D341Med (cell line): ENCODE measurements at regions not wholly inside any gene's neighbourhood (a gene's known extent, or its start where the extent isn't known, plus 50 kb on each side); places are given as distances from the start of the nearest gene placed in this dataset.

Source experiments
- DNase-seq: peaks from one replicate; pipeline ENCODE4 v3.0.0; 2012; ENCODE audit warnings: low spot score

DNA sequence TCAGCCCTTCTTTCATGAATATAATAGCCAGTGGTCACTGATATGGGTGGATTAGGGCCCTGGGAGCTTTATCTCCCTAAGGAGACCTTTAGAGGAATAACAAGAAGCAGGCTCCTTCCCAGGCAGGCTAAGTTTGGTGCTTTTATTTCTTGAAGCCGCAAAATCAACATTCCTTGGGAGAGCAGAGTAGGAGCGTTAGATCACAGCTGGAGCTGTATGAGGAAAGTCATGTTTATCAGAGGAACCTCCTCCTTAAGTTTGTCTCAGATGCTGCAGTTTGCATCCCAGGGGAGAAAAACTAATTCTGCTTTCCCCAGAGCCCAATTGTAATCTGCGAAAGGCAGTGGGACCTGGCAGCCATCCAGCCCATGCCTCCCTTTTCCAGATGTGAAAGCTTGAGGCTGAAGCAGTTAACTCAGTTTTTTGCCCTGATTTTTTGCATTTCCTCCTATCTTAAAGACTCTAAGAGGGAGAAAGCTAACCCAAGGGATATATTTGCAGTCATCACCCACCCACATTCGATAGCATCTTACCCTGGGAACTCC is 186.0 kb upstream of the FRMPD4 start:
- no peak for DNase-seq

DNA sequence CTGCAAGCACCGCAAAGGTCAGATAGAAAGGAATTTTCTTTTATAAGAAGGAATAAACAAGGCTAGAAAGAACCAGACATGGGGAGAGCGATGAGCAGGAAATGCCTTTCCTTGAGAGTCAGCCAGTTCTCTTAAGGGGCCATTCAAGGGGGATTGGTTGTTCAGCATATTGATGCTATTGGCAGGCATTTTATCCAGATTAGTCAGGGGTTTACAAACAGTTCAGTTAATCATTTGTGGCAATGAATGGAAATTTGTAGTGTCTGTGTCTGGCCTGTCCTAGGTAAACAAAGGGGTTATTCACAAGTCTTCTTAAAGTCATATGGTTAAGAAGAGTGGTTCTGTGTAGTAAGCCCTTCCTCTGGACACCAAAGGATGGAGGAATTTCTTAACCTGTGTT is 184.7 kb upstream of the FRMPD4 start:
- no peak for DNase-seq

DNA sequence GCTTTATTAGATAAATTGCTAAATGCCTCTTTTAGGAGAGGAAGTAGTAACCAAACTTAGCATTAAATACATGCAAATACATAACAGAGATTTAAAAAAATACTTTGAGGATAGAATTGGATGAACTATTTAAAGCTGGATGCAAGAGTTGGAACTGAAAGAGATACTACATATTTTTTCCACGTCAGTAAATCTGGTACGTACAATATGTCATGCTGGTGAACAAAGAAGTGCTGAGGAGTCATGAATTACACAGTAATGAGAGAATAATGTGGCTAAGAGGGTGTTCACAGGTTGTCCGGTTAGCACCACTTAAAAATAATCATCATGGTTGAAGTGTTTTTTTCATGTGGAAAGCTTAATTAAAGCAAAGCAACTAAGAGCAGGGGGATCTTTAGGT is 184.1 kb upstream of the FRMPD4 start:
- DNase-seq = no peak

DNA sequence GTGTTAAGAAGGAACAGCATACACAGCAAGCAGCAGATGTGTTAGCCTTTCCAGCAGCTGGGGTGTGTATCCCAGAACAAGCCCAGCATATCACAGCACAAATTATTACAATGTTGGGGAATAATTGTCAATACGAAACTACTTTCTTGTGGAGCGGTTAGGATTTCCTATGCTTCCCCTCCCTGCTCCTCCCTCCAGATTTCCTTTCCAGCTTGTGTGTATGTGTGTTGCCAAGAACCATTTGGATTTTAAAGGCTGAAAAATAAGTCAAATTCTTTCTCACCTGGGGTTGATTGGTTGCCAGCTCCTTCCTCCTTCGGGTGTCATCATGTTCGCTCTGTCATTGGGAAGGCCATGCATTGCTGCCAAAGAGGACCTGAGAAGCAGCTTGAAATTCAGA is 178.2 kb upstream of the FRMPD4 start:
- DNase-seq = no peak

DNA sequence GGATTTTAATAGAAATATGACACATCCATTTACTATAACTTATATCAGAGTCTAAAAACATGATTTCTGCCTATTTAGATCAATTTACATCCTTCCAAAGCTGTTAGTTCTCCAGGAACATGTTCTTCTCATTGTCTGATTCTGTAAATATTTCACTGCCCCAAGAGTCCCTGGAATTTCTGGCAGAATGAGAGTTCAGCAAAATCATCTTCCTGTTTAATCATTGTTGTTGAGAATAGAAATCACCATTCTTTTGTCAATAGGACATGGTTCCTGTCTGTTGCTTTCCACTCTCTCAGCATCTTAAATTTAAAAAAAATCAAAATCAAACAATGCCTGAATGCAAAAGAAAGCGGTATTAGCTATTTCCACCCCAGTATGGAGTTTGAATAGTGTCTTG is 172.8 kb upstream of the FRMPD4 start:
- no peak for DNase-seq

DNA sequence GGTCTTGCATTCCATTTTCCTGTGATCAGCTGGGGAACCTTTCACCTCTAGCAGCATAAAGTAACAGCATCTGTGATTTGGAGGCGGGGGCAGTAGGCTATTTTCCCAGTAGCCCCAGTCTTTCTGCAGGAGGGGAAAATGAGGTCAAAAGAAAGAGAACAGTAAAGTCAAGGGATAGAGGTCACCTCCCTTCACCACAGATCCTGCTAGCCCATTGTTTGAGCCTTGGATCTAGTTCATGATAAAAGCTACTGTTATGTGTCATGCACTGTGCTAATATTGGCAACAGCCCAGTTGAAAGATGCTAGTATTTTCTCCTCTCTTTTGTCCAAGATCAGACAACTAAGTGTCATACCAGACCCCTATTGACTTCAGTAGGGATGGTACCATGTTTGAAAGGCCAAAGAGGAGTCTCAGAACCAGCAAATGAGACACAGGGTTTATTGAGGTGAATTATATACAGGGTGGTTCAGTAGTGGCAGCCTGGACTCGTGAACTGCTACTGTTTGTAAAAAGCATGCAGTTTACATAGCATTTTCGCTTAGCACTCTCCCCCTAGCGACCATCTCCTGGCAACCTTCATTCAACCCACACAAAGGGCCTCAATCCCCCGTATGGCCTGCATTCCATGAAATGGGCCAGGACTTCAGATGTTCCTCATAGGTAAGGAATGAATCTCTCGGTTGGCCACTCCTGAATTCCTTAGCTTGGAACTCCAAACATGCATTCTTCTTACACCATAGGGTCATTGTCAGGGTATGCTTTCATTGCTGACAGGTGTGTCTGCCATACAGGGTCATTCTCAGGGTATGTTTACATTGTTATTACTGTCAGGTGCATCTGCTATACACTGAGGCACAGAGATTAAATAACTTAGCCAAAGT is 170.0 kb upstream of the FRMPD4 start:
- no peak for DNase-seq

DNA sequence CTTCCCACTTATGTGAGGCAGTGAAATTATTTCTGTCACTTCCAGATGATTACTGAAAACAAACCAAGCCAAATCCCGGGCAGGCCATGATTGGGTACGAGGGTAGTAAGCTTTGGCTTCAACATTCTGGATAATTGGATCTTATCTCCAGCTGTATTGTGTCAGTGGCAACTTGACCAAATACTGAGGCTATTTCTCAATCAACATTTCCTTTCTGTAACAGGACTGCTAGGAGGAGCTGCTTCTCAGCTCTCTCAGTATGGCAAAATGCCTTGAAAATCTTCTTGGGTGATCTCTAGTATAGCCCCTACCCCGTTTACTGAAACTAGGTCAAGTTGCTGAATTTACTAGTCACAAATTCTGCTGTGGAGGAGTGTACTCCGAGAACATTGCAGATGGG is 169.3 kb upstream of the FRMPD4 start:
- no peak for DNase-seq

DNA sequence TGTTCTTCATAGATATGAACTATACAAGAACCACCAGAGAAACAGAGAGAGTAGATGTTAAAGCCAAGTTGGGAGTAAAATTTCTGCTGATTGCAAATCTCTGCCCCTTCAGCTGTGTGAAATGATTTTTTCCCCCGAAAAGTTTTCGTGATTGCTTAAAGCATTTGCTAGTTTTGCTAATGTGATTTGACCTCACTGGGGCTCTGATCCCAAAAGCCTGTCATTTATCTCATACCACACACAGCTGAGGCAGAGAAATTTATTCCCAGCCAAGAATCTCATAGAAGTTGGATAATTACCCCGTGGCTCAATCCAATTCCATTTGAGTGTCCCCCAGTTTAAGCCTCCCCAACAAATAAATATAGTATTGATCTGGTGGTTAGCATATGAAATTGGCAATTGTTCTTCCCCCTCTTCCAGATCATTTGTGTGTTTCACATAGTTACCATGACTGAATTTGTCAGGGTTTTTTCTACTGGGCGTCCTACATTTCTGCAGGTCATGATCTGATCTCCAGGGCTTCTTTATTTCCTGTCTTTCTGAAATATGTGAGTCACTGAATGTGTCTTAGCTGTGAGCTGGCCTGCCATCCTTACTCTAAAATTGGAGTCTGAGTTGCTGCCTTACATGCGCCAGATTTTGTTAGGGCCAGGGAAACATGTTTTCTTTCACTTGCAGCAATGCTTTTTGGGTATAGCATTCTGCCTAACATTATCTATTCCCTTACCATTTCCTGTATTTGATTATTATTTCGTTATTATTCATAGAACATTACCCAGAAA is 167.5 kb upstream of the FRMPD4 start:
- no peak for DNase-seq

DNA sequence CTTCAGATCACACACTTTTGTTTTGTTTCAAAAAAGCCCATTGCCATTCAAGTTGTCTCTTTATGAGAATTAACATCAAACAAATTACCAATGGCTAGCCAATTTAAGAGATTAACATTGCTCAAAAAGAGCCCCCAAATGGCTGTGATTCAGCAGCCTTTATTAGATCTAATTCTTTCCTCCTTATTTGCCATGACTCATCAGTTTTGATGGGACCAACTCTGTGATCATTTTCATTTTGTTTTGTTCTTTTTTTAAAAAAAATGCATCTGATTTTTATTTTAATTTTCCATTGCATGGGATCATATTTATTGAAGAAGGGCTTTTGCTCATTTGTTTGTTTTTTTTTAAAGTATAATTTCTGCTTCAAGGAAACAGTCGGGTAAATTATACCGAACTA is 161.6 kb upstream of the FRMPD4 start:
- no peak for DNase-seq

DNA sequence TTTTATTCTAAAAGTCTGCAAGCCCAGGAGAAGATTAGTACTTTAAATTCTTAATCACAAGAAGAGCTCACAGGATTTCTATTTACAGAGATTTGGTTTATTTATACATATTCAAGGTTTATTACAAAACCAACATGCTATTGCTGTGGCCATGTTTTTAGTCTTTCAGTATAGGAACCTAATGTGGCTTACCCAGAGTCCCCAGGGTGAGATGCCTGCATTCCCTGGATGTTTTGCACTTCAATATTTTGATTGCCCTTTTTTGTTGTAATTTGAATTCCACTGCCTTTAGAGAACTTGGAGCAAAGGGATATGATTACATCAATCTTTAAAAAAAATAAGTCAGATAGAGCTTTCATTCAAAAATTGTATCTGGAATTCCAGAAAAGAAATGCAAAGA is 146.0 kb upstream of the FRMPD4 start:
- no peak for DNase-seq

DNA sequence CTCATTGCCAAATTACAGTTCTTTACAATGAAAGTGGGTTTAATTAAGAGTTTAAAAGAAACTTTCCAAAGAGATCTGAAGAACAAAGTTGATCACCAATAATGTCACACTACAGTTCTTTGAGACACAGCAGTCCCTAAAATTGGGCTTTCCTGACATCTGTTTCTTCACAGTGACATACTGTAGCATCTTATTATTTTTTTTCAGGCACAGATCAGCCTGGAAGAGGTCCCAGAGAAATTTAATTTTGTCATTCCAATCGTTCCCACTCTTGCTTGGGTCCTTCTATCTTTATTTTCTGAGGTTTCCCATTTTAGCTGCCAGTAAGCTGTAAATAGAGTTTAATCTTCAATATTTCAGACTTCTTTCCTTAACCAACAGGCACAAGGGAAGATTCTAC is 143.1 kb upstream of the FRMPD4 start:
- no peak for DNase-seq

DNA sequence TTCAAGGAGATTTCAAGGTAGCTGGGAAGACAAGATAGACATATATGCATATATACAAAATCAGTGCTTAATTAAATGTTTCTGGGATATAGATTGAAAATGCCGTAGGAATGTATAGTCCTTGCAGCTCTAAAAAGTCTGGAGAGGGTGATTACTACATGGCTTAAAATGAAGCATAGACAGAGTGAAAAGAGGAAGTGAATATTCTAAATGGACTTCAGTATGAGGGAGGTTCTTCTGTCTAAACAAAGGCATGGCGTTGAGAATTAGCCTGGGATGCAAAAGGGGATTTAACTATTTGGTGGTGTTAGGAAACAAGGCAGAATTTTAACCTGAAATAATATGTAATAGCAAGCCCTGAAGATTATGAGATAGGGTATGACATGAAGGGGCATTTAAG is 141.5 kb upstream of the FRMPD4 start:
- no peak for DNase-seq

DNA sequence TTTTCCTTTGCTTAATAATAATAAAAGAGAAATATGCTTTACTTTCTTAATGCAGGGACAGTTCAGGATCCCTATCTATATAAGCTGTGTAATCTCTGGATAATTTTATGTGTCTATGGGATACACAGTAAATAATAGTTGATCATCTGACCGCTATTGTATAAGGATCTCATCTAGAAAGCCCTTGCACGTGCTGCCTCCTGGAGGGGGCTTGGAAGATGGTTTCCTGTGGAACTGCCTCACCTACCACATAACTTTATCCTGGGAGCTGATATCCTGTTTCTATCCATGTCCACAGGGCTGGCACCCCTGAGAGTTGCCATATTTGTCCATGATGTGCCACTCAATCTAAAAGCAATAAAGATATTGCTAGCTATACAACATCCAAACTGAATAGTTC is 139.3 kb upstream of the FRMPD4 start:
- no peak for DNase-seq

DNA sequence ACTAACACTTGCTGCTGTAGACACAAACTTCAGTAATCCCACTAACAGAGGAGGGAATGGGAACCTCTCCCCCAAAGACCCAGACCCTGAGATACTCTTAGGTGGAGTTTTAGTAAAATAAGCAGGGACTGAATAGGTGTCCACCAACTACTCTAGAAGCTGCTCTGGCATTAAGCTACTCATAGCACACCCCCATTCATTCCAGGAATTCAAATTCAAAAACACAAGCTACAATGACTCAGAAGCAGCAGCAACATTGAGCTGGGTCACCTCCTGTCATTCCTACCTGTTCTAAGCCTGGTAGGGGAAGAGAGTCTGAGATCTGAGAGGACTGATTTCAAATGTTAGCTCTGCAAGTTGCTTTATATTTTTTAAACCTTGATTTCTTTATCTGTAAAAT is 135.4 kb upstream of the FRMPD4 start:
- DNase-seq = no peak

DNA sequence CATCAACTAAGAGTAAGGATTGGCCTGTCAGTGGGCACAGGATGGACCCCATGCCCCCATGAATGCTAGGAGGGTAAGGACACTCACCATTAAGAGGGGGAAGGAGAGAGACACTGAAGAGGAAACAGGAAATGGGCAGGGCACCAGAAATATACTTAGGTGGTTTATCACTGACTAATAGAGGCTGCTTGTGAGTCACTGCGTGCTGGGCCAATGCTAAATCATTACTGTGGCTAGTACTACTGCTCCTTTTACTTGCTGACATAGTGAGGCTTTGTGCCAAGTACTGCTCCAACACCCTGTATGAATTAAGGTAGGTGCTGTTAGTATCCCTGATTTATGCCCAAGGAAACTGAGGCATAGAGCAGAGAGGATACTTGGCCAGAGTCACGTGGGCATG is 130.4 kb upstream of the FRMPD4 start:
- DNase-seq = no peak

DNA sequence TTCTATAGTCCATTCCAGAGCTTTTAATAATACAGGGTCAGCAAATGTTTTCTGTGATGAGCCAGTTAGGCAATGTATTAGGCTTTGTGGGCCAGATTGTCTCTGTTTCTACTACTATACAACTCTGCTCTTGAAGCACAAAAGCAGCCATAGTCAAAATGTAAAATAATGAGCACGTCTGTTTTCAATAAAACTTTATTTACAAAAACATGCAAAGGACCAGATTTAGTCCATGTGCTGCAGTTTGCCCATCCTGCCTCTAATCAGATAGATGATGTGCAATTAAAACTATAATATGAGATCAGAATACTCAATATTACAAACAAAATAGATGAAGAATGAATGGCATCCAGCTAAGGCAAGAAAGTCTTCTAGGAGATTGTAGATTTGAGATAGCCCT is 127.8 kb upstream of the FRMPD4 start:
- DNase-seq = no peak

DNA sequence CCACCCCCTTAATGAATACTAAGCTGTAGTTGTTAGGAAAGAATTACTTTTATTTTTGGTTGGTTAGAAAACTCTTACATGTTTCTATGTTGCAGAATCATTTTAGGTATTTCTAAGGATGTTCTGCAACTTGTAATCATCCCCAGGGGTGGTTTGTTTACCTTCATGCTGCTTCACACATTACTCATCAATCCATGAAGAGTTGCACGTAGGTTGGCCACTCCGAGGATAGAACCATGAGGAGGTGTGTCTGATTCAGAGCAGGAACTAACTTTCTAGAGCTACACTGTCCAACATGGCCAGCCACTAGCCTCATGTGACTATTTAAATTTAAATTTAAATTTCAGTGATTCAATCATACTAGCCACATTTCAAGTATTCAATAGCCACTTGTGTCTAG is 127.2 kb upstream of the FRMPD4 start:
- no peak for DNase-seq

DNA sequence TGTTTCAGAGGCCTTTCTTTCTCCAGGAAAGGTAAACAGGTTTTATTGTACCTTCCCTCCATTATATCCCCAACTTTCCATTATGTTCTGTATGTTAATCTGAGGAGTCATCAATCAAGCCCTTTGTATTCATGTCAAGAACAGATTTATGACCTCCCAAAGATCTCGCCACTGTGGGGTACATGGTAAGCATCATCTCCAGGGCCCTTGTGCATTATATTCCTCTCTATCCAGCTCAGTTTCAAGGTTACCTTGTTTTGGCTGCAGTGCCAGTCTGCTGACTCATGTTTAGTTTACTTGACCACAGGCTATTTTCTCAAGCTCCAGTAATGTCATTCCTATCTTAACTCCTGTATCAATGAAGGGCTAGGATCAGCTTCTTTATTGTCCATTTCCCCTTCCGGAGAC is 125.1 kb upstream of the FRMPD4 start:
- no peak for DNase-seq

DNA sequence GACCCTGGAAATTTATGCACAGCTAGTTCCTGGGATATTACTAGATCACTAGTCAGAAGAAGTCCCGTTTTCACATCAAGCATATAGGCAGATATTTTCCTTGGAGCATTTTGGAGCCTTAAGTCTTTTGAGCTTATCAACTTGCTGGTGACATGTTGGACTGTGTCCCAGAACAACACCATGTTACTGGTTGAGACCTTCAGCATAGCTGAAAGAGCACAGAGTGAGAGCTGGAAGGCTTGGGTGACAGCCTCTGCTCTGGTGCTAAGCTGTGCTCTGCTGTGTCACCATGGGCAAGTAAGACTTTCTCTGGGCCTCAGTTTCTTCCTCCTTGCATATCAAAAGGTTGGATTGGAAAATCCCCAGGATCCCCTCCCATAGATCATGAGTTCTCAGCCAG is 116.6 kb upstream of the FRMPD4 start:
- DNase-seq = no peak

DNA sequence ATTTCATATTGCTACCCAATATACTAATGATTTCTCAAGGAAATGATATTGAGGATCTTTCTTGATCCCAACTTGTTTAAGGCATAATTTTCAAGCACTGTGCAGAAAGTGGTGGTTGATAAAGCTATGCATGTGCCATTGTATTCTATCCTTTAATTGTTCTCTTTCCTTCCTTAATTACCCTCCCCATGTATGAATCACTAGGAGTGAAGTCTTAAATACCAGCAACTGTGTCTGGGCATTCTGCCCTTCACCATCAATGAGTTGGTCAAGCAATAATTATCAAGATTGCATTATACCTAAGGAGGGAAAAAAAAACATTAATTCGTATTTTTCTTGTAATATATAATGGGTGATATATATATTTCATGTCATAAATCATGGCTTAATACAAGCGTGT is 111.8 kb upstream of the FRMPD4 start:
- DNase-seq = no peak

DNA sequence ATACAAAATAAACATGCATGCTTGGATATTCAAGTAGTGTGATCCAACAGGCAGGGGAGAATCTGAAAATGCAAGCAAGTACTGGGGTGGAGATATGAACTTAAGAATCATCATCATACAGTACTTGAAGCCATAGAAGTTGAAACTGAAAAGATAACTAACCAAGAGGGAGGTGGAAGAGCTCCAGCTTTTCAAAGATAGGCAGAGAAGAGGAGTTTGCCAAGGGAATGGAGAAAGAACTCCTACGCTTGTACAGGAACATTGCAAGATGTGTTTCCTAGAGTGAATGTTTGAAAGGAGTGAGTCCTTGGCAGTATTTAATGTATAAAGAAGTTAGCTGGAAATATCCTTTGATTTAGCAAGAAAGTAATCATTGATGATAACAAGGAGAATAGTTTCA is 106.2 kb upstream of the FRMPD4 start:
- no peak for DNase-seq

DNA sequence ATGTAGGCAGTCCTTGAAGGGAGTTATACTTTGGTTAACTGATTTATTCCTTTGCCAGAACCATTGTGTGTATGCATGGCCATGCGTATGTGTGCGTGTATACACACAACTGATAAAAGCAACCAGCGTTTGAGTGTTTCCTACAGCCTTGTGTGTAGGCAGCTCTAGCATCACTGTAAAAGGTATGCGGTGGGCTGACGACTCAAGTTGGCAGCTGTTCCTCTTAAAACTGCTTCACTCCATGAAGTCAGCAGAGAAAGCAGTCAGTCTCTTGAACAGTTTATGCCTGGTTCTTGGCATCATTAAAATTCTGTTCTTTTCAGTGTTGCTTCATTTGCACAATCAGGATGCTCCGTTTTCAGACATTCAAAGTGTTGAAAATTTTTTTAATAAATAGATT is 103.5 kb upstream of the FRMPD4 start:
- no peak for DNase-seq

DNA sequence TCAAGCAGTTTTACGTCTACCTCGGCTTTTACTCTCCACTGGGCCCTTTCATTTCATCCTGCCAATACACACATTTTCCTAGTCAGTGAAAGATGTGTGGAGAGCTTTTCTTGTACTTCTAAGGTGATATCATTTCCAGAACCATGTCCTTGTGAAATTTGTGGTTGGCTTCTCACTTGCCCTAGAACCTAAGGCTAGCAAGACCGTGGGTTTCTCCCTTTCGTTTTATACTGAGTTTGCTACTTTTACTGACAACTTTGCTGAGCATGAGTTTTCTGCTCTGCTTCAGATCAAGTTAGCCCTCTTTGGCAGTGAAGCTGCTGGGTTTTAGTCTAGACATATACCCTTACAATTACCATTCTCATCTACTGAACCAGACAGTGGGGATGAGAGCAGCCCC is 95.7 kb upstream of the FRMPD4 start:
- DNase-seq = no peak
